ENCODE measurements at regions not wholly inside any gene's neighbourhood (a gene's known extent, or its start where the extent isn't known, plus 50 kb on each side); places are given as distances from the start of the nearest gene placed in this dataset.

DNA sequence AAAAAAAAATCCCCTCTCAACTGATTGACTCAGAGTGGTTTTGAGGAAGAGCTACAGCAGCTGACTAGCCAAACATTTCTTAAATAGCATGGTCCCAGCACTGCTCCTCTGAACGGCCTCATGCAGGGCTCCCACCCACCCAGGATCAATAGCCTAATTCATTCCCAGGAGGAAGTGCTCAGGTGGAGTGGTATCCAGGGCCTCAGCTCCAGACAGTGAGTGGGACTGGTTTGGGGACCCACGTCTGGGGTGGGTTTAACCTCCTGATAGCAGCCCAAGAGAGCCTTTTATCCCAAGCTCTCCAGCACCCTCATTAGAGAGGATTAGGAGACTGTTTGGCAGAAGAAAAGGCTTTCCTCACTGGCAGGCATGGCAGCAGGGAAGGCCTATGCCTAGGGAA, 68.5 kb upstream of the CDH5 start:
- Histone ChIP-seq H3K9ac (ENCODE audit: low read length) (no peak overlapping the region), H3K27ac (ENCODE audit: low read length) (no peak overlapping the region), H3K27me3 (ENCODE audit: control insufficient read depth, insufficient read depth, low read length) (no peaks in the 10 kb centered on the region), H3K4me1 (ENCODE audit: control insufficient read depth, low read depth, low read length) (no peaks in the 10 kb centered on the region), H3K36me3 (ENCODE audit: control insufficient read depth, low read depth, low read length) (no peaks in the 10 kb centered on the region), H3K4me3 (ENCODE audit: low read length) (no peak overlapping the region), H3K9me3 (ENCODE audit: control insufficient read depth, low read depth, low read length) (no peaks in the 10 kb centered on the region)

DNA sequence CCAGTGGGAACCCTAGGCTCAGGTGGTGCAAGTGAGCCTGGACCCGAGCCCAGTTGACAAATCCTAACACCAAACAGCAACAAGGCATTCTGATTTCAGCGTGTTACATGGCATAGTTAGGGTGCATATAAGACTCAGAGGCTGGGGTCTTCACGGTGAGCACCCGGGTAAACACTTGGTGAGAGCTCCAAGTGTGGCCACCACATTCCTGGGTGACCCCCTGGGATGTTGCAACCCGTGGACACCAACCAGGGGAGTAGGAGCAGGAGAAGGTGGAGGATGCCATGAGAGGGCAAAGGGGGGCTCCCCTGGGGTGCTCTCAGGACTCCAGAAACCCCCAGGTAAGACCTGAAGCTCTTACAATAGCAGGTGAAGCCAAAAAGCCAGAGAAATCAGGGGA, 69.9 kb upstream of the CDH5 start:
- H3K9me3 ChIP-seq (ENCODE audit: control insufficient read depth, low read depth, low read length), result no peaks in the 10 kb centered on the region
- no peak overlapping the region for H3K9ac ChIP-seq (ENCODE audit: low read length)
- no peaks in the 10 kb centered on the region for H3K36me3 ChIP-seq (ENCODE audit: control insufficient read depth, low read depth, low read length)
- no peaks in the 10 kb centered on the region for H3K4me1 ChIP-seq (ENCODE audit: control insufficient read depth, low read depth, low read length)
- H3K27ac ChIP-seq (ENCODE audit: low read length), result no peak overlapping the region
- H3K27me3 ChIP-seq (ENCODE audit: control insufficient read depth, insufficient read depth, low read length), result no peaks in the 10 kb centered on the region
- H3K4me3 ChIP-seq (ENCODE audit: low read length), result no peak overlapping the region

DNA sequence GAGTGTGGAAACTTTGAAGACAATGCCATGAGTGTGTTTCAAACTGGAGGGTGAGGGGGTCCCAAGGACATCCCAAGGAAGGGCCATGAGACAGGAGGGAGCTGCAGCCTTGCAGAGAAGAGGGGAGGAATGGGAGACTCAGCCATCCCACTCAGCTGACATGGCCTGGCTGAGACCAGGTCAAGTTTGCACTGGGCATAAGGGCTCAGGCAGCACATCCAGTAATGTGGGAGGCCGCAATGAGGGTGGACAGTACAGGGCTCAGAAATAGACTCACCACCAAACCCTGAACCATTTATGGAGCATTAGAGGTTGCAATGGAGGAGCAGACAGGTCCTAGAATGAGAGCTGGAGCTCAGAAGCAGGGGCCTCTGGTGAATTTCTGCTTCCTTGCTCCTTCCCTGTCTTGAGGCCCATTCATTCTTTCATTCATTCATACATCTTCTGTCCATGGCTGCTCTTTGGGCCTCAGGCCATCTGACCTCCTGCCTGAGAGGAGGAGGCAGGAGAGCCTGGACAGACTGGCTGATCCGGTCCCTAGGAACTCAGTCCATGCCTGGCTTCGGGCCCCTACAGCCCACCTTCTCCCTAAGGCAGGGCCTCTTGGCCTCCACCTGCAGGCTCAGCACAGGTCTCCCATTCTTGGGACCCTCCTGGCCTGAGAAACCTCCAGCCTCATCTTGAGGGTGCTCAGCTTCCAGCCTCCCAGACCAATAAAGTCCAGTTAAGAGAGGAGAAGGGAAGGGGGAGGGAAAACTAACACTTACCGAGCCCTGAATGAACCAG, 70.5 kb upstream of the CDH5 start:
- no peak overlapping the region for H3K27ac ChIP-seq (ENCODE audit: low read length)
- H3K4me3 ChIP-seq (ENCODE audit: low read length), result no peak overlapping the region
- H3K4me1 ChIP-seq (ENCODE audit: control insufficient read depth, low read depth, low read length), result no peaks in the 10 kb centered on the region
- H3K9me3 ChIP-seq (ENCODE audit: control insufficient read depth, low read depth, low read length), result no peaks in the 10 kb centered on the region
- no peak overlapping the region for H3K9ac ChIP-seq (ENCODE audit: low read length)
- no peaks in the 10 kb centered on the region for H3K36me3 ChIP-seq (ENCODE audit: control insufficient read depth, low read depth, low read length)
- no peaks in the 10 kb centered on the region for H3K27me3 ChIP-seq (ENCODE audit: control insufficient read depth, insufficient read depth, low read length)

DNA sequence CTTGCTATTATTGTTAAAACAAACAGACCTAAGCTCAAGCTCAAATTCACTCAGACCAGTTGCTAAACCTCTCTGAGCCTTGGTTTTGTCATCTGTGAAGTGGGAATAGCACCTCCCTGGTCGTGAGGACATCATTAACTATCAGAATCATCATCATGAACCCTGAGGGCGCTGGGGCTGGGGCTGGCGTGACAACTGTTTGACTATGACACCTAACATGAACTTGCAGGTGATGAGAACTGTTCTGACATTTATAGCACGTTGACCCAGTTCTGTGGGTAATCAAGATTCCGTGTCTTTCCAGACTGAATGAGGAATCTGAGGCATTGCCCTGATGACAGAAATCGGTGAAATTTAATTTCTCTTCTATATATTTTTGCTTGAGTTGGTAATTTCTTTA, 71.3 kb upstream of the CDH5 start:
- no peaks in the 10 kb centered on the region for H3K9me3 ChIP-seq (ENCODE audit: control insufficient read depth, low read depth, low read length)
- no peak overlapping the region for H3K9ac ChIP-seq (ENCODE audit: low read length)
- no peaks in the 10 kb centered on the region for H3K4me1 ChIP-seq (ENCODE audit: control insufficient read depth, low read depth, low read length)
- no peaks in the 10 kb centered on the region for H3K27me3 ChIP-seq (ENCODE audit: control insufficient read depth, insufficient read depth, low read length)
- no peak overlapping the region for H3K4me3 ChIP-seq (ENCODE audit: low read length)
- H3K36me3 ChIP-seq (ENCODE audit: control insufficient read depth, low read depth, low read length), result no peaks in the 10 kb centered on the region
- H3K27ac ChIP-seq (ENCODE audit: low read length), result no peak overlapping the region

DNA sequence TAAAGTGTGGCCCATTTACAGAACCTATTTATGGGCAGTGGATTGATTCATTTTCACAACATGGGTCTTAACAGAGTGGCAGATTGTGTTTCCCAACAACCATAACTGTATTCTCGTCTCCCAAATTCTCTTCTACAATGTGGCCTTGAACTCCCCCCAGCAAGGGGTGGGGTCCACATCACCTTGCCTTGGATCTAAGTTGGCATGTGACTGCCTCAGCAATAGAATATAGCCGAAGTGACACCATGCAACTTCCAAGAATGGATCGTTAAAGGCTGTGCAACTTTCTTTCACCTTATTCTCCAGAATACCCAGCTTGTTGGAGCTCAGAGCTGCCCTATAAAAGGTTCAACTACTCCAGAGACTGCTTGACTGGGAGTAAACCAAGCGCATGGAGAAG, 72.0 kb upstream of the CDH5 start:
- Histone ChIP-seq H3K4me1 (ENCODE audit: control insufficient read depth, low read depth, low read length) (no peaks in the 10 kb centered on the region), H3K36me3 (ENCODE audit: control insufficient read depth, low read depth, low read length) (no peaks in the 10 kb centered on the region), H3K27ac (ENCODE audit: low read length) (no peak overlapping the region), H3K9me3 (ENCODE audit: control insufficient read depth, low read depth, low read length) (no peaks in the 10 kb centered on the region), H3K27me3 (ENCODE audit: control insufficient read depth, insufficient read depth, low read length) (no peaks in the 10 kb centered on the region), H3K4me3 (ENCODE audit: low read length) (no peak overlapping the region), H3K9ac (ENCODE audit: low read length) (no peak overlapping the region)

DNA sequence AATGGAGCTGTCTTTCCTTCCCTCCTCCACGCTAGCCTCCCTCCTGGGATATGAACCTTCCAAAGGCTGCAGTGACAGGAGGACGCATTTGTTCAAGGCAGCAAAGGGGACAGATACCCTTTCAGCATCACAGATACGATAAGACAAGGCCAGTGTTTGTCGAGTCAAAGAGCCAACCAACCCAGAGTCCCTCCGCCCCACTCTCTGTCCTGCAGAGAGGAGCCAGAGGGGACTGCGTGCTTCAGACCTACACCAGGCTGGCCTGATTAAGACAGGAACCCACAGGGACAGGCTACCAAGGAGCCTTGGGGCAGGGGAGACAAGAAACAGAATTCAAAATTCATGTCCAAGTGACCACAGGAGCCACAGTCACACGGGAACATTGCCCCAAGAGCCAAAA, 72.6 kb upstream of the CDH5 start:
- H3K36me3 ChIP-seq (ENCODE audit: control insufficient read depth, low read depth, low read length), result no peaks in the 10 kb centered on the region
- no peak overlapping the region for H3K9ac ChIP-seq (ENCODE audit: low read length)
- no peak overlapping the region for H3K4me3 ChIP-seq (ENCODE audit: low read length)
- no peak overlapping the region for H3K27ac ChIP-seq (ENCODE audit: low read length)
- H3K4me1 ChIP-seq (ENCODE audit: control insufficient read depth, low read depth, low read length), result no peaks in the 10 kb centered on the region
- H3K27me3 ChIP-seq (ENCODE audit: control insufficient read depth, insufficient read depth, low read length), result no peaks in the 10 kb centered on the region
- H3K9me3 ChIP-seq (ENCODE audit: control insufficient read depth, low read depth, low read length), result no peaks in the 10 kb centered on the region

DNA sequence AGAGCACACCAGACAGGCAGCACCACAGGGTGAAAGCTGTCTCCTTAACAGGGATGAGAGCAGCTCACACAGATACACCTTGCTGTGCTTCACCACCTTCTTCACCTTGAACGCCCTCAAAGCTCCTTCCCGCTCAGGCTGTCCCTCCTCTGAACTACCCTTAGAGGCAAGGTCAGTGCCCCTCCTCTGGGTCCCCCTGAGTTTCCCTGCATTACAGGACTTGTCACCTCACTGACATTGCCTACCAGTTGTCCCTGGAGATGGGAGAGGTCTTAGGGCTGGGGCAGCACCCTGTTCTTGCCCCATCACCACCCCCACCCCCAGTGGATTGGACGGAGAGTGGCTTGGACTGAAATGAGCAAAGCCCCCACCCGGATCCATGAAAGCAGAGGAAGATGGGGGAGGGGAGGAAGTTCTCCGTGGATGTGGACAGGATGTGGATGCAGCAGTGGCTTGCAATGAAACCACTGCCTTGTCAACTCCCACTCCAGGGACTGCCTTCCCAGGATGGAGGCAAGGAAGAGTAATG, 73.2 kb upstream of the CDH5 start:
- Histone ChIP-seq H3K4me1 (ENCODE audit: control insufficient read depth, low read depth, low read length) (no peaks in the 10 kb centered on the region), H3K9me3 (ENCODE audit: control insufficient read depth, low read depth, low read length) (no peaks in the 10 kb centered on the region), H3K36me3 (ENCODE audit: control insufficient read depth, low read depth, low read length) (no peaks in the 10 kb centered on the region), H3K27ac (ENCODE audit: low read length) (no peak overlapping the region), H3K4me3 (ENCODE audit: low read length) (no peak overlapping the region), H3K27me3 (ENCODE audit: control insufficient read depth, insufficient read depth, low read length) (no peaks in the 10 kb centered on the region), H3K9ac (ENCODE audit: low read length) (no peak overlapping the region)

DNA sequence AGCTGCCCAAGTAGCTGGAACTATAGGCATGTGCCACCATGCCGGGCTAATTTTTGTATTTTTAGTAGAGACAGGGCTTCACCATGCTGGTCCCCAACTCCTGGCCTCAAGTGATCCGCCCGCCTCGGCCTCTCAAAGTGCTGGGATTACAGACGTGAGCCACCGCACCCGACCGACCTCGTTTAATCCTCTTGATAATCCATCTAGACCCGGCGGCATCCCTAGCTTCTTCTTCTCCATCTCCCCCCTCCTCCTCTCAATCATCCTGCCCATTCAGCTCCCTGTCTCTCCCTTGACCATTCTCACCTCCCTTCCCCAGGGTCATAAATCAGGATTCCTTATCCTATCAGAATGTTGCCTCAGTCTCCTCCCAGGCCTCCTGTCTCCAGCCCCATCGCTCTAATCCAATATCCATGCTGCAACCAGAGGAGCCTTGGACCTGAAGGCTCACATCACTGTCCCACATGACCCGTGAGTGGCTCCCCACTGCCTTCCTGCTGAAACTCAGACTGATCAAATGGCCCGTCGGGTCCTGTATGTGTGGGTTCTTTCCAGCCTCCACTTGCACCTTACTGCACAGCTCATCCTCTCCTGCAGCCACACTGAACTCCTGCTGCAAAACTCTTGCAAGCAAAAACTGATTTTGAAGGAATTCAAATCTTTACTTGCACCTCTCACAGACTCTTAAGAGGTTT, 74.1 kb upstream of the CDH5 start:
- H3K4me3 ChIP-seq (ENCODE audit: low read length), result no peak overlapping the region
- no peaks in the 10 kb centered on the region for H3K9me3 ChIP-seq (ENCODE audit: control insufficient read depth, low read depth, low read length)
- H3K36me3 ChIP-seq (ENCODE audit: control insufficient read depth, low read depth, low read length), result no peaks in the 10 kb centered on the region
- no peak overlapping the region for H3K9ac ChIP-seq (ENCODE audit: low read length)
- no peaks in the 10 kb centered on the region for H3K27me3 ChIP-seq (ENCODE audit: control insufficient read depth, insufficient read depth, low read length)
- no peaks in the 10 kb centered on the region for H3K4me1 ChIP-seq (ENCODE audit: control insufficient read depth, low read depth, low read length)
- H3K27ac ChIP-seq (ENCODE audit: low read length), result no peak overlapping the region

DNA sequence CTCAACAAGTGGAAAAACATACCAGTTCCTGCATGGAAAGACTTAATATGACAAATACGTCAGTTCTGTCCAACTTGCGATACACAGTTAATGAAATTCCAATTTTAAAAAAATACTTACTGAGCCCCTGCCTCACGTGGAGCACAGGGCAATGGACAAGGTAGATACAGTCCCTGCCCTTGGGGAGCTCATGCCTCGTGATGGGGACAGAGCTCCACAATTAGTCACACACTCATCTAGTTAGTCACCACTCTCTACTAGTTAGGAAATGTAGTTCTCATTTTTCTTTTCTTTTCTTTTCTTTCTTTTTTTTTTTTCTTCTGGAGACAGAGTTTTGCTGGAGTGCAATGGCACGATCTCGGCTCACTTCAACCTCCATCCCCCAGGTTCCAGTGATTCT, 74.7 kb upstream of the CDH5 start:
- Histone ChIP-seq H3K4me3 (ENCODE audit: low read length) (no peak overlapping the region), H3K4me1 (ENCODE audit: control insufficient read depth, low read depth, low read length) (no peaks in the 10 kb centered on the region), H3K36me3 (ENCODE audit: control insufficient read depth, low read depth, low read length) (no peaks in the 10 kb centered on the region), H3K27ac (ENCODE audit: low read length) (no peak overlapping the region), H3K9me3 (ENCODE audit: control insufficient read depth, low read depth, low read length) (no peaks in the 10 kb centered on the region), H3K9ac (ENCODE audit: low read length) (no peak overlapping the region), H3K27me3 (ENCODE audit: control insufficient read depth, insufficient read depth, low read length) (no peaks in the 10 kb centered on the region)

DNA sequence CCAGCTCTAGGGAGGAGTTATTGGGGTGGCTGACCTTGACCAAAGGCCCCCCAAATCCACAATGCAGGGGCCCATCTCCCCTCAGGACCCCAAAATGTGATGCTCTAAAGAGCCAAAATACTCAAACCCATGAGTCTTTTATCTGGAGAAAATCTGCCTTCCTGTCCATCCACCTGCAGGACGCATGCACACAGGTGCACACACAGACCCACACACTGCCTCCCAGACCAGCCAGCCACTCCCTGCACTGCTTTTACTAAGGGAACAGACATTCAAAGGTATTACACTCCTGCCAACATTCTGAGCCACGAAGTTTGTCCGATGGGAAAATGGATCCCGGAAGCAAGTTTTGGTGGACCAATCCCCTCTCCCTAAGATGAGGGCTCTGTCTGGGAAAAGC, 76.1 kb upstream of the CDH5 start:
- H3K9ac ChIP-seq (ENCODE audit: low read length), result no peak overlapping the region

DNA sequence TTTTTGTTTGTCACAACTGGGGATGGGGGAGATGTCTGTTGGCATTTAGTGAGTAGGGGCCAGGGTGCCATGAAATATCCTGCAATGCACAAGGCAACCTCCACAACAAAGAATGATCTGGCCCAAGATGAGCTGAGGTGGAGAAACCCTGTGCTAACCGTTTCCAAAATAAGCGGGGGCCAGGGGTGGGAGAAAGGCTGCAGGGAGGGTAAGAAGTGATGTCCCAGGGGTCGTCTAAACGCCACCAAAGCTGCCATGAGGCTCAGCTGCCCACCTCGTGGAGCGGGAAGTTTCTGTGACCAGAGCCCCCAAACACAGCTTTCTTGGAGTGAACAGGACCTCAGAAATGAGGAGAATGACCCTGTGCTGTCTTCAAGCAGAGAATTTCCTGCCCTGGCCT, 76.5 kb upstream of the CDH5 start:
- Histone ChIP-seq H3K4me1 (ENCODE audit: control insufficient read depth, low read depth, low read length) (no peaks in the 10 kb centered on the region), H3K27me3 (ENCODE audit: control insufficient read depth, insufficient read depth, low read length) (no peaks in the 10 kb centered on the region), H3K4me3 (ENCODE audit: low read length) (no peak overlapping the region), H3K27ac (ENCODE audit: low read length) (no peak overlapping the region), H3K9me3 (ENCODE audit: control insufficient read depth, low read depth, low read length) (no peaks in the 10 kb centered on the region), H3K36me3 (ENCODE audit: control insufficient read depth, low read depth, low read length) (no peaks in the 10 kb centered on the region), H3K9ac (ENCODE audit: low read length) (no peak overlapping the region)

More for the DNA sequence above, 76.1 kb upstream of the CDH5 start:
- Histone ChIP-seq H3K27me3 (ENCODE audit: control insufficient read depth, insufficient read depth, low read length) (no peaks in the 10 kb centered on the region), H3K4me3 (ENCODE audit: low read length) (no peak overlapping the region), H3K36me3 (ENCODE audit: control insufficient read depth, low read depth, low read length) (no peaks in the 10 kb centered on the region), H3K9me3 (ENCODE audit: control insufficient read depth, low read depth, low read length) (no peaks in the 10 kb centered on the region), H3K27ac (ENCODE audit: low read length) (no peak overlapping the region), H3K4me1 (ENCODE audit: control insufficient read depth, low read depth, low read length) (no peaks in the 10 kb centered on the region)
